ENCODE measurements at regions not wholly inside any gene's neighbourhood (a gene's known extent, or its start where the extent isn't known, plus 50 kb on each side); places are given as distances from the start of the nearest gene placed in this dataset.
"Not testable (repeated sequence)": the region's sequence is repeated elsewhere in the genome, so short reads cannot be mapped to it uniquely, and the experiment has no call there.

GRCh38 chr18:71370095-71370494, 1081.2 kb downstream of the SOCS6 start:
- DNase-seq (ENCODE audit: low spot score) = no peak

GRCh38 chr18:71362140-71362539, 1073.3 kb downstream of the SOCS6 start:
- no peak for DNase-seq (ENCODE audit: low spot score)

GRCh38 chr18:71355599-71355998, 1066.8 kb downstream of the SOCS6 start:
- not testable (repeated sequence) for DNase-seq (ENCODE audit: low spot score)

GRCh38 chr18:71352618-71353017, 1063.8 kb downstream of the SOCS6 start:
- DNase-seq (ENCODE audit: low spot score) = no peak

GRCh38 chr18:71336576-71337210, 1047.8 kb downstream of the SOCS6 start:
- DNase-seq (ENCODE audit: low spot score) = no peak

GRCh38 chr18:71329563-71329962, 1040.7 kb downstream of the SOCS6 start:
- DNase-seq (ENCODE audit: low spot score) = no peak

GRCh38 chr18:71329114-71329513, 1040.3 kb downstream of the SOCS6 start:
- no peak for DNase-seq (ENCODE audit: low spot score)

- no peak for DNase-seq (ENCODE audit: low spot score)
These were observed 1039.0 kb downstream of the SOCS6 start for GRCh38 chr18:71327850-71328249.

- no peak for DNase-seq (ENCODE audit: low spot score)
These were observed 1038.6 kb downstream of the SOCS6 start for GRCh38 chr18:71327441-71327840.

- DNase-seq (ENCODE audit: low spot score) = no peak
These were observed 1038.0 kb downstream of the SOCS6 start for GRCh38 chr18:71326826-71327225.

- DNase-seq (ENCODE audit: low spot score) = no peak
These were observed 1035.5 kb downstream of the SOCS6 start for GRCh38 chr18:71324356-71324755.

GRCh38 chr18:71322201-71322600, 1033.4 kb downstream of the SOCS6 start:
- DNase-seq (ENCODE audit: low spot score) = no peak

- DNase-seq (ENCODE audit: low spot score) = no peak
These were observed 1032.5 kb downstream of the SOCS6 start for GRCh38 chr18:71321319-71321718.

GRCh38 chr18:71304856-71305255, 1016.0 kb downstream of the SOCS6 start:
- no peak for DNase-seq (ENCODE audit: low spot score)

GRCh38 chr18:71303743-71304142, 1014.9 kb downstream of the SOCS6 start:
- DNase-seq (ENCODE audit: low spot score) = not testable (repeated sequence)

- DNase-seq (ENCODE audit: low spot score) = no peak
These were observed 1012.8 kb downstream of the SOCS6 start for GRCh38 chr18:71301596-71301995.

GRCh38 chr18:71294201-71294600, 1005.4 kb downstream of the SOCS6 start:
- not testable (repeated sequence) for DNase-seq (ENCODE audit: low spot score)

GRCh38 chr18:71293322-71293721, 1004.5 kb downstream of the SOCS6 start:
- no peak for DNase-seq (ENCODE audit: low spot score)

- DNase-seq (ENCODE audit: low spot score) = no peak
These were observed 998.4 kb downstream of the SOCS6 start for GRCh38 chr18:71287268-71287667.

- DNase-seq (ENCODE audit: low spot score) = no peak
These were observed 963.6 kb downstream of the SOCS6 start for GRCh38 chr18:71252351-71252865.

GRCh38 chr18:71250191-71250590, 961.3 kb downstream of the SOCS6 start:
- no peak for DNase-seq (ENCODE audit: low spot score)

GRCh38 chr18:71249791-71250190, 960.9 kb downstream of the SOCS6 start:
- DNase-seq (ENCODE audit: low spot score) = no peak

GRCh38 chr18:71242981-71243380, 954.1 kb downstream of the SOCS6 start:
- DNase-seq (ENCODE audit: low spot score) = no peak

GRCh38 chr18:71238974-71239624, 950.3 kb downstream of the SOCS6 start:
- DNase-seq (ENCODE audit: low spot score) = no peak

Data from D341Med (cell line).